ENCODE measurements at regions not wholly inside any gene's neighbourhood (a gene's known extent, or its start where the extent isn't known, plus 50 kb on each side); places are given as distances from the start of the nearest gene placed in this dataset.

DNA sequence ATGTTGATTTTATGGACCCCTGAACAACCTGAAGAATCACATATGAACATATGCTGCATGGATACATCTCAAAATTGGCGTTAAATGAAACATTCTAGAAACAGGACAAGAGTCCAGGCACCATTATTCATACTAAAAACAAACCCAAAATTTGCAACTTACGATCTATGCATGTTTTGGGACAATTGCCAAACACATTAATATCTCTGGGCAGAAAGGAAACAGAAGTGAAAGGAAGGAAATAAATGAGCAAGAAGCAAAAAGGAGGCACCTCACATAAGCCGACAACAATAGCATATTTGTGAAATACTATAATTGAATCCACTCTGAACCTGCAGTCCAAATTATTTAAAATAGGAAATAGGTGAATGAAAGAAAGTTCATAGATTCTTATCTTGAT is 1505.3 kb downstream of the AACS start:
- TF ChIP-seq, protein P1, sequence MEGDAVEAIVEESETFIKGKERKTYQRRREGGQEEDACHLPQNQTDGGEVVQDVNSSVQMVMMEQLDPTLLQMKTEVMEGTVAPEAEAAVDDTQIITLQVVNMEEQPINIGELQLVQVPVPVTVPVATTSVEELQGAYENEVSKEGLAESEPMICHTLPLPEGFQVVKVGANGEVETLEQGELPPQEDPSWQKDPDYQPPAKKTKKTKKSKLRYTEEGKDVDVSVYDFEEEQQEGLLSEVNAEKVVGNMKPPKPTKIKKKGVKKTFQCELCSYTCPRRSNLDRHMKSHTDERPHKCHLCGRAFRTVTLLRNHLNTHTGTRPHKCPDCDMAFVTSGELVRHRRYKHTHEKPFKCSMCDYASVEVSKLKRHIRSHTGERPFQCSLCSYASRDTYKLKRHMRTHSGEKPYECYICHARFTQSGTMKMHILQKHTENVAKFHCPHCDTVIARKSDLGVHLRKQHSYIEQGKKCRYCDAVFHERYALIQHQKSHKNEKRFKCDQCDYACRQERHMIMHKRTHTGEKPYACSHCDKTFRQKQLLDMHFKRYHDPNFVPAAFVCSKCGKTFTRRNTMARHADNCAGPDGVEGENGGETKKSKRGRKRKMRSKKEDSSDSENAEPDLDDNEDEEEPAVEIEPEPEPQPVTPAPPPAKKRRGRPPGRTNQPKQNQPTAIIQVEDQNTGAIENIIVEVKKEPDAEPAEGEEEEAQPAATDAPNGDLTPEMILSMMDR (IDR thresholded peaks at IDR 0.05), result no peak
- no peak for TF ChIP-seq EP300 (IDR thresholded peaks at IDR 0.05)

All from stomach (tissue), 4 donors.